RWPE2 (cell line): ENCODE measurements at regions not wholly inside any gene's neighbourhood (a gene's known extent, or its start where the extent isn't known, plus 50 kb on each side); places are given as distances from the start of the nearest gene placed in this dataset.

Experiments used
- ATAC-seq: fragments of 200-7000 bp; cut with Tn5 transposase; 3 replicates; pipeline ENCODE4 v1.9.1; 2021; ENCODE audit warnings: low read depth
- DNase-seq: peaks from one replicate; pipeline ENCODE4 v3.0.0-alpha.2; 2020; ENCODE audit warnings: low spot score
- H3K27ac ChIP-seq: fragments of 450-650 bp; 2 replicates; pipeline ENCODE4 v1.5.1; 2017; ENCODE audit warnings: mild to moderate bottlenecking; ENCODE audit not compliant: poor library complexity, severe bottlenecking
- H3K27me3 ChIP-seq: fragments of 250-450 bp; sonication (Bioruptor Pico); 2 replicates; pipeline ENCODE4 v1.5.1; 2021; ENCODE audit warnings: mild to moderate bottlenecking, moderate library complexity; ENCODE audit not compliant: insufficient read depth, poor library complexity, severe bottlenecking
- H3K36me3 ChIP-seq: fragments of 250-450 bp; sonication (Bioruptor Pico); 2 replicates; pipeline ENCODE4 v1.5.1; 2020; ENCODE audit warnings: low read depth, mild to moderate bottlenecking, moderate library complexity
- H3K4me1 ChIP-seq: fragments of 250-450 bp; sonication (Bioruptor Pico); 2 replicates; pipeline ENCODE4 v1.5.1; 2021; ENCODE audit warnings: mild to moderate bottlenecking, moderate library complexity; ENCODE audit not compliant: insufficient read depth, poor library complexity, severe bottlenecking
- H3K4me3 ChIP-seq: fragments of 250-450 bp; sonication (Bioruptor Pico); 2 replicates; pipeline ENCODE4 v1.5.1; 2021; ENCODE audit warnings: mild to moderate bottlenecking, moderate library complexity; ENCODE audit not compliant: severe bottlenecking
- H3K9me3 ChIP-seq: fragments of 250-450 bp; sonication (Bioruptor Pico); 2 replicates; pipeline ENCODE4 v1.5.1; 2021; ENCODE audit warnings: mild to moderate bottlenecking, moderate library complexity; ENCODE audit not compliant: severe bottlenecking
- TF ChIP-seq, protein P1 (sequence below): fragments of 450-650 bp; IDR thresholded peaks from one replicate; pipeline ENCODE4 v1.5.1; 2017; ENCODE audit warnings: mild to moderate bottlenecking, moderate library complexity; ENCODE audit not compliant: poor library complexity, severe bottlenecking

DNA sequence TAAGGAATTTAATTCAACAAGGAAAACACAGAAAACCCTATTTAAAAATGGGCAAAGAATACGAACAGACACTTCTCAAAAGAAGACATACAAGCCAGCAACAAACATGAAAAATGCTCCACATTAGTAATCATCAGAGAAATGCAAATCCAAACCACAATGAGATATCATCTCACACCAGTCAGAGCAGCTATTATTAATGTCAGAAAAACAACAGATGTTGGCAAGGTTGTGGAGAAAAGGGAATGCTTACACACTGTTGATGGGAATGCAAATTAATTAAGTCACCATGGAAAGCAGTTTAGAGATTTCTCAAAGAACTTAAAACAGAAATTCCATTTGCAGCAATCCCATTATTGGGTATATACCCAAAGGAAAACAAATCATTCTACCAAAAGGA is 55.2 kb downstream of the GCC1 start:
- DNase-seq: no peak
- H3K27ac ChIP-seq: no peak overlapping the region
- H3K4me3 ChIP-seq: no peak overlapping the region
- no peak for ATAC-seq
- no peaks in the 10 kb centered on the region for H3K4me1 ChIP-seq
- peaks cover 11% of the 10 kb centered on the region for H3K27me3 ChIP-seq
- no peaks in the 10 kb centered on the region for H3K36me3 ChIP-seq
- TF ChIP-seq, protein P1, sequence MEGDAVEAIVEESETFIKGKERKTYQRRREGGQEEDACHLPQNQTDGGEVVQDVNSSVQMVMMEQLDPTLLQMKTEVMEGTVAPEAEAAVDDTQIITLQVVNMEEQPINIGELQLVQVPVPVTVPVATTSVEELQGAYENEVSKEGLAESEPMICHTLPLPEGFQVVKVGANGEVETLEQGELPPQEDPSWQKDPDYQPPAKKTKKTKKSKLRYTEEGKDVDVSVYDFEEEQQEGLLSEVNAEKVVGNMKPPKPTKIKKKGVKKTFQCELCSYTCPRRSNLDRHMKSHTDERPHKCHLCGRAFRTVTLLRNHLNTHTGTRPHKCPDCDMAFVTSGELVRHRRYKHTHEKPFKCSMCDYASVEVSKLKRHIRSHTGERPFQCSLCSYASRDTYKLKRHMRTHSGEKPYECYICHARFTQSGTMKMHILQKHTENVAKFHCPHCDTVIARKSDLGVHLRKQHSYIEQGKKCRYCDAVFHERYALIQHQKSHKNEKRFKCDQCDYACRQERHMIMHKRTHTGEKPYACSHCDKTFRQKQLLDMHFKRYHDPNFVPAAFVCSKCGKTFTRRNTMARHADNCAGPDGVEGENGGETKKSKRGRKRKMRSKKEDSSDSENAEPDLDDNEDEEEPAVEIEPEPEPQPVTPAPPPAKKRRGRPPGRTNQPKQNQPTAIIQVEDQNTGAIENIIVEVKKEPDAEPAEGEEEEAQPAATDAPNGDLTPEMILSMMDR: no peak
- H3K9me3 ChIP-seq: peaks cover 2% of the 10 kb centered on the region

DNA sequence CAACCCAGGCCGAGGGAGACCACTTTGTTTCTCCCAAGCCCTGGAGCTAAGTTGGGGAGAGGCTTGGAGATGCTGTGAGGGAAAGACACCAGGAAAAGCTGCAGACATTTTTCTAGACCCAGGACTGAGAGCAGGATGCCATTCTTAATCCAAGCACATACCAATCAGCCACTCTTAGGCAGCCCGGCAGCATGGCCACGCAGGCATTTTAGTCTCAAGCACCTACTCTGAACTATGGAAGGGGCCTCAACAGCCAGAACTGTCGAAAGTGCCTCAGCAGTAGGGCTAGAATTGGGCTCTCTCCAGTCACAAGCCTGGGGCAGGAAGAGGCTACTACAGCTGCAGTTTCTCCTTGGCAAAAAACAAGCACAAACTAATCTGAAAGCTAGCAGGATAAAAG is 57.8 kb downstream of the GCC1 start:
- Histone ChIP-seq H3K27ac (no peak overlapping the region), H3K9me3 (peaks cover 2% of the 10 kb centered on the region), H3K4me3 (no peak overlapping the region), H3K4me1 (no peaks in the 10 kb centered on the region), H3K36me3 (no peaks in the 10 kb centered on the region), H3K27me3 (peaks cover 11% of the 10 kb centered on the region)
- TF ChIP-seq, protein P1: no peak
- no peak for ATAC-seq
- no peak for DNase-seq

DNA sequence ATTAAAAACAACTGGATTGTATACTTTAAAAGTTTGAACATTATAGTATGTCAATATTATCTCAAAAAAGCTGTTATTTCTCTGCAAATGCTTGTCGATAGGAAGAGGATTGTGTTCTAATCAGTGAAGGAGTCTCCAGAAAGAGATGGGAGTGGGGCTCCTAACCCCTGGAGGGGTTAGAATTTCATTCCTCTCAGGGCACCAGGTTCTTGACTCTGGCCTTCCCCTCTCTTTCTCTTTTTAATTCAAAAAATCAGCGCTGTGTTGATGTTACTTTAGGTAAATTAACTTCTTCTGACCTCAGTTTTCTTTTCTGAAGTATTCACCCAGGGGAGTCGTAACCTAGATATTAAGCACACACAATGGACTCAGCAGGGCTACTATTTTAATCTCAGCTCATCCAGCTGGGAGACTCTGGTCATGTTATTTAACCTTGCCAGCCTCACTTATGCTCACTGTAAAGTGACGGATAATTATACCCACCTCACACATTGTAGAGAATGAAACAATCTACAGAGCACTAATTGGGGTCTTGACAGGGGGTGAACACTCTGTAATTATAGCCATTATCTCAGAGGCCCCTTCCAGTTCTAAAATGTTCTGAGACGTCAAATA is 59.4 kb downstream of the GCC1 start:
- Histone ChIP-seq H3K4me3 (no peak overlapping the region), H3K36me3 (no peaks in the 10 kb centered on the region), H3K9me3 (peaks cover 2% of the 10 kb centered on the region), H3K27me3 (peaks cover 11% of the 10 kb centered on the region), H3K27ac (no peak overlapping the region), H3K4me1 (no peaks in the 10 kb centered on the region)
- ATAC-seq: no peak
- DNase-seq: no peak
- TF ChIP-seq, protein P1: no peak

DNA sequence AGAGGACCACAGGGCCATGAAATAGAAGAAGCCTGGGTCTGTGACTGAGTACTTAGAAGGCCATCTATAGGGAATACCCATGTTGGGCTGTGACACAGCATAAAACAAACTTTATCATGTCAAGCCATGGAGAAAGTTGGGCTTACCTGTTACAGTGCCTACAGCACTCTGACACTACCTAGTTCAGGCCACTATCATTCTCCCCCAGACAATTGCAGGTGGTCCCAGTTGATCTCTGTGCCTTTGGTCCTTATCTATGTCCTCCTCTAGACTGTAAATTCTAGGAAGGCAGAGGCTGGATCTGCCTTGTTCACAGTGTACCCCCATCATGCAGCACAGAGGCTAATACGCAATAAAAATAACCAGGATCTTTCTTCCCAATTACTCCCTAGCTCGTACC is 69.1 kb downstream of the GCC1 start:
- no peak for DNase-seq
- Histone ChIP-seq H3K36me3 (no peaks in the 10 kb centered on the region), H3K27me3 (peaks cover under 1% of the 10 kb centered on the region), H3K4me1 (no peaks in the 10 kb centered on the region), H3K4me3 (no peak overlapping the region), H3K27ac (no peak overlapping the region), H3K9me3 (no peaks in the 10 kb centered on the region)
- TF ChIP-seq, protein P1: no peak
- no peak for ATAC-seq

DNA sequence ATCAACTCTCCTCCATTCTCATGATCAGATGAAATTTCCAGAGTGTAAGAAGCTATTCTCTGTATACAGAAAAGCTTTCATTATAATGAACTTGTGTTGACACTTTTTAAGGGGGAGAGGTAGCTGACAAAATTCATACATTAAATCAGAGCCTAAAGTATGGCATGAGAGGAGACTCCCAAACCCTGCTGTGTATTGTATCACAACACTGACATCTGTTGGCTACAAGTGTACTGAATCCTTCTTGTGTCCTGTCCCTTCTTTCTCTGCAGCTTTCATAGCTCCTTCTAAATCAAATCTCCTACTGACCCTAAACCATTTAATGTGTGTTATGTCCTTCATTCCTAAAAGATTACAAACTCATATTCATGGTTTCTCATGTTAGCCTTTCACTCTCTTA is 70.9 kb downstream of the GCC1 start:
- Histone ChIP-seq H3K9me3 (no peaks in the 10 kb centered on the region), H3K27ac (no peak overlapping the region), H3K36me3 (no peaks in the 10 kb centered on the region), H3K4me1 (no peaks in the 10 kb centered on the region), H3K27me3 (peaks cover 8% of the 10 kb centered on the region), H3K4me3 (no peak overlapping the region)
- TF ChIP-seq, protein P1: peak; percentile 57
- ATAC-seq: peak; percentile 88
- no peak for DNase-seq
